ENCODE measurements at regions not wholly inside any gene's neighbourhood (a gene's known extent, or its start where the extent isn't known, plus 50 kb on each side); places are given as distances from the start of the nearest gene placed in this dataset.

- TF ChIP-seq EZH2 (IDR thresholded peaks at IDR 0.05; ENCODE audit: low read length, unreplicated experiment): no peak
- TF ChIP-seq, protein P1, sequence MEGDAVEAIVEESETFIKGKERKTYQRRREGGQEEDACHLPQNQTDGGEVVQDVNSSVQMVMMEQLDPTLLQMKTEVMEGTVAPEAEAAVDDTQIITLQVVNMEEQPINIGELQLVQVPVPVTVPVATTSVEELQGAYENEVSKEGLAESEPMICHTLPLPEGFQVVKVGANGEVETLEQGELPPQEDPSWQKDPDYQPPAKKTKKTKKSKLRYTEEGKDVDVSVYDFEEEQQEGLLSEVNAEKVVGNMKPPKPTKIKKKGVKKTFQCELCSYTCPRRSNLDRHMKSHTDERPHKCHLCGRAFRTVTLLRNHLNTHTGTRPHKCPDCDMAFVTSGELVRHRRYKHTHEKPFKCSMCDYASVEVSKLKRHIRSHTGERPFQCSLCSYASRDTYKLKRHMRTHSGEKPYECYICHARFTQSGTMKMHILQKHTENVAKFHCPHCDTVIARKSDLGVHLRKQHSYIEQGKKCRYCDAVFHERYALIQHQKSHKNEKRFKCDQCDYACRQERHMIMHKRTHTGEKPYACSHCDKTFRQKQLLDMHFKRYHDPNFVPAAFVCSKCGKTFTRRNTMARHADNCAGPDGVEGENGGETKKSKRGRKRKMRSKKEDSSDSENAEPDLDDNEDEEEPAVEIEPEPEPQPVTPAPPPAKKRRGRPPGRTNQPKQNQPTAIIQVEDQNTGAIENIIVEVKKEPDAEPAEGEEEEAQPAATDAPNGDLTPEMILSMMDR (conservative IDR thresholded peaks at IDR 0.05; ENCODE audit: low read depth, low read length): no peak
Observed at GRCh38 chr21:43262427-43262826, 93.6 kb downstream of the CRYAA start.
